HEK293T (cell line): ENCODE measurements at regions not wholly inside any gene's neighbourhood (a gene's known extent, or its start where the extent isn't known, plus 50 kb on each side); places are given as distances from the start of the nearest gene placed in this dataset.

Experiments
- BHLHE40 ChIP-seq: fragments of 450-650 bp; IDR thresholded peaks from 2 replicates; pipeline ENCODE4 v1.6.1; 2016; ENCODE audit warnings: mild to moderate bottlenecking, moderate library complexity, borderline replicate concordance
- FOXK2 ChIP-seq: fragments of 450-650 bp; IDR thresholded peaks from 2 replicates; pipeline ENCODE4 v1.6.1; 2016; ENCODE audit warnings: mild to moderate bottlenecking
- HDGF ChIP-seq: fragments of 450-650 bp; IDR thresholded peaks from 2 replicates; pipeline ENCODE4 v1.6.1; 2017; ENCODE audit warnings: antibody characterized with exemption, borderline replicate concordance
- NFRKB ChIP-seq: fragments of 450-650 bp; IDR thresholded peaks from 2 replicates; pipeline ENCODE4 v1.6.1; 2016; ENCODE audit warnings: mild to moderate bottlenecking, moderate library complexity
- SP1 ChIP-seq: fragments of 450-650 bp; IDR thresholded peaks from 2 replicates; pipeline ENCODE4 v1.6.1; 2017
- SUZ12 ChIP-seq: fragments of 450-650 bp; IDR thresholded peaks from 2 replicates; pipeline ENCODE4 v1.6.1; 2016; ENCODE audit warnings: mild to moderate bottlenecking
- TARDBP ChIP-seq: fragments of 450-650 bp; IDR thresholded peaks from 2 replicates; pipeline ENCODE4 v1.6.1; 2016

- TF ChIP-seq BHLHE40 (no peak), FOXK2 (no peak), HDGF (no peak), NFRKB (no peak), SUZ12 (no peak), TARDBP (no peak), SP1 (no peak)
Observed at GRCh38 chr5:12413585-12413984, 509.3 kb upstream of the CTNND2 start.
